Neural progenitor cell (in vitro differentiated cells): ENCODE measurements at regions not wholly inside any gene's neighbourhood (a gene's known extent, or its start where the extent isn't known, plus 50 kb on each side); places are given as distances from the start of the nearest gene placed in this dataset.

ENCODE experiments used
- DNase-seq: peaks from one replicate; pipeline ENCODE4 v3.0.0-alpha.2; 2016; ENCODE audit warnings: low spot score
- H2AFZ ChIP-seq: fragments of 200-600 bp; sonication (generic); replicated peaks from 2 replicates; pipeline ENCODE4 v1.6.1; 2016; ENCODE audit warnings: antibody characterized with exemption
- H3F3A ChIP-seq: fragments of 200-600 bp; sonication (generic); 2 replicates; pipeline ENCODE4 v1.6.1; 2016; ENCODE audit warnings: antibody characterized with exemption, low read depth
- H3K27ac ChIP-seq: fragments of 200-600 bp; sonication (generic); 2 replicates; pipeline ENCODE4 v1.5.1; 2016; ENCODE audit warnings: mild to moderate bottlenecking
- H3K27me3 ChIP-seq: fragments of 200-600 bp; sonication (generic); 2 replicates; pipeline ENCODE4 v1.6.1; 2016; ENCODE audit warnings: mild to moderate bottlenecking, moderate library complexity
- H3K36me3 ChIP-seq: fragments of 200-600 bp; sonication (generic); 2 replicates; pipeline ENCODE4 v1.5.1; 2016
- H3K4me1 ChIP-seq: fragments of 200-600 bp; sonication (generic); 2 replicates; pipeline ENCODE4 v1.6.1; 2016; ENCODE audit warnings: mixed run types
- H3K4me2 ChIP-seq: fragments of 200-600 bp; sonication (generic); 2 replicates; pipeline ENCODE4 v1.6.1; 2016
- H3K4me3 ChIP-seq: fragments of 200-600 bp; sonication (generic); 2 replicates; pipeline ENCODE4 v1.5.1; 2016
- H3K79me2 ChIP-seq: fragments of 200-600 bp; sonication (generic); 2 replicates; pipeline ENCODE4 v1.6.1; 2016; ENCODE audit warnings: low read depth
- H3K9ac ChIP-seq: fragments of 200-600 bp; sonication (generic); 2 replicates; pipeline ENCODE4 v1.6.1; 2016
- H3K9me3 ChIP-seq: fragments of 200-600 bp; sonication (generic); 2 replicates; pipeline ENCODE4 v1.5.1; 2016; ENCODE audit warnings: low read depth
- H4K20me1 ChIP-seq: fragments of 200-600 bp; sonication (generic); 2 replicates; pipeline ENCODE4 v1.6.1; 2016; ENCODE audit warnings: low read depth
- H3K27ac Mint-ChIP-seq: 3 replicates; pipeline ENCODE4 v1.8.0; 2021; ENCODE audit warnings: mixed read lengths
- H3K27me3 Mint-ChIP-seq: 2 replicates; pipeline ENCODE4 v1.8.0; 2022; ENCODE audit warnings: low read depth, mild to moderate bottlenecking, inconsistent platforms, moderate library complexity, mixed read lengths; ENCODE audit not compliant: insufficient read depth
- H3K36me3 Mint-ChIP-seq: 3 replicates; pipeline ENCODE4 v1.8.0; 2021; ENCODE audit warnings: mixed read lengths
- H3K4me1 Mint-ChIP-seq: 3 replicates; pipeline ENCODE4 v1.8.0; 2021; ENCODE audit warnings: mixed read lengths
- H3K4me3 Mint-ChIP-seq: 3 replicates; pipeline ENCODE4 v1.8.0; 2021; ENCODE audit warnings: mild to moderate bottlenecking, moderate library complexity, mixed read lengths
- H3K9me3 Mint-ChIP-seq: 3 replicates; pipeline ENCODE4 v1.8.0; 2020; ENCODE audit warnings: mixed read lengths
- EZH2 ChIP-seq: fragments of 200-600 bp; sonication (generic); IDR thresholded peaks from 2 replicates; pipeline ENCODE4 v1.6.1; 2017; ENCODE audit warnings: antibody characterized with exemption, mild to moderate bottlenecking, moderate library complexity
- EZH2phosphoT487 ChIP-seq: fragments of 200-600 bp; sonication (generic); IDR thresholded peaks from 2 replicates; pipeline ENCODE4 v1.6.1; 2017; ENCODE audit warnings: antibody characterized with exemption
- TF ChIP-seq, protein P1 (sequence below): fragments of 200-600 bp; sonication (generic); IDR thresholded peaks from 2 replicates; pipeline ENCODE4 v1.5.1; 2017; ENCODE audit warnings: antibody characterized with exemption, mild to moderate bottlenecking

DNA sequence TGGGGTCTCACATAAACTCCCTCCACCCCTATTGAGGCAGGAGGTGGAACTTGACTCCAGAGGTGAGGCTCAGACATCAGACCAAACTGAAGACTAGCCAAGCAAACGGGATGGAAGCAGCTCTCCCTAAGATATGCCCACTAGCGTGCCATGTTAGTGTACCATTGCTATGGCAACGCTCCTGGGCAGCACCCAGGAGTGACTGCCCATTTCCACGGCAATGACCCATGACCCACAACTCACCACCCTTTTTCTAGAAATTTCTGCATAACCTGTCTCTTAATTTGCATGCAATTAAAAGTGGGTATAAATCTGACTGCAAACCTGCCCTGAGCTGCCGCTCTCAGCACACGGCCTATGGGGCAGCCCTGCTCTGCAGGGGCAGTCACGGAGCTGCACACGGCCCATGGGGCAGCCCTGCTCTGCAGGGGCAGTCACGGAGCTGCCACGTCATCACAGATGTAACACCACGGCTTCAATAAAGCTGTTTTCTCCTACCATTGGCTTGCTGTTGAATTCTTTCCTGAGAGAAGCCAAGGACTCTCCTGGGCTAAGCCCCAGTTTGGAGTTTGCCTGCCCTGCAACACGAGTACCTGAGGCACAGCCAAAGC lies 164.3 kb downstream of the RBFOX3 start:
- H3K36me3 ChIP-seq: no peaks in the 10 kb centered on the region
- no peak overlapping the region for H3K27ac ChIP-seq
- no peak overlapping the region for H2AFZ ChIP-seq
- peak overlapping the region; percentile 37 for H3K27ac Mint-ChIP-seq
- H3K79me2 ChIP-seq: no peaks in the 10 kb centered on the region
- TF ChIP-seq, protein P1, sequence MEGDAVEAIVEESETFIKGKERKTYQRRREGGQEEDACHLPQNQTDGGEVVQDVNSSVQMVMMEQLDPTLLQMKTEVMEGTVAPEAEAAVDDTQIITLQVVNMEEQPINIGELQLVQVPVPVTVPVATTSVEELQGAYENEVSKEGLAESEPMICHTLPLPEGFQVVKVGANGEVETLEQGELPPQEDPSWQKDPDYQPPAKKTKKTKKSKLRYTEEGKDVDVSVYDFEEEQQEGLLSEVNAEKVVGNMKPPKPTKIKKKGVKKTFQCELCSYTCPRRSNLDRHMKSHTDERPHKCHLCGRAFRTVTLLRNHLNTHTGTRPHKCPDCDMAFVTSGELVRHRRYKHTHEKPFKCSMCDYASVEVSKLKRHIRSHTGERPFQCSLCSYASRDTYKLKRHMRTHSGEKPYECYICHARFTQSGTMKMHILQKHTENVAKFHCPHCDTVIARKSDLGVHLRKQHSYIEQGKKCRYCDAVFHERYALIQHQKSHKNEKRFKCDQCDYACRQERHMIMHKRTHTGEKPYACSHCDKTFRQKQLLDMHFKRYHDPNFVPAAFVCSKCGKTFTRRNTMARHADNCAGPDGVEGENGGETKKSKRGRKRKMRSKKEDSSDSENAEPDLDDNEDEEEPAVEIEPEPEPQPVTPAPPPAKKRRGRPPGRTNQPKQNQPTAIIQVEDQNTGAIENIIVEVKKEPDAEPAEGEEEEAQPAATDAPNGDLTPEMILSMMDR: no peak
- TF ChIP-seq EZH2 (no peak), EZH2phosphoT487 (no peak)
- no peaks in the 10 kb centered on the region for H3K9me3 ChIP-seq
- H3K4me1 ChIP-seq: no peaks in the 10 kb centered on the region
- no peaks in the 10 kb centered on the region for H3F3A ChIP-seq
- H3K4me3 Mint-ChIP-seq: no peak overlapping the region
- H3K4me2 ChIP-seq: no peak overlapping the region
- no peaks in the 10 kb centered on the region for H3K36me3 Mint-ChIP-seq
- no peaks in the 10 kb centered on the region for H4K20me1 ChIP-seq
- peaks cover 6% of the 10 kb centered on the region for H3K27me3 Mint-ChIP-seq
- H3K4me1 Mint-ChIP-seq: peaks cover 8% of the 10 kb centered on the region
- H3K27me3 ChIP-seq: no peaks in the 10 kb centered on the region
- no peak overlapping the region for H3K4me3 ChIP-seq
- DNase-seq: no peak
- peaks cover 2% of the 10 kb centered on the region for H3K9me3 Mint-ChIP-seq
- H3K9ac ChIP-seq: no peak overlapping the region

DNA sequence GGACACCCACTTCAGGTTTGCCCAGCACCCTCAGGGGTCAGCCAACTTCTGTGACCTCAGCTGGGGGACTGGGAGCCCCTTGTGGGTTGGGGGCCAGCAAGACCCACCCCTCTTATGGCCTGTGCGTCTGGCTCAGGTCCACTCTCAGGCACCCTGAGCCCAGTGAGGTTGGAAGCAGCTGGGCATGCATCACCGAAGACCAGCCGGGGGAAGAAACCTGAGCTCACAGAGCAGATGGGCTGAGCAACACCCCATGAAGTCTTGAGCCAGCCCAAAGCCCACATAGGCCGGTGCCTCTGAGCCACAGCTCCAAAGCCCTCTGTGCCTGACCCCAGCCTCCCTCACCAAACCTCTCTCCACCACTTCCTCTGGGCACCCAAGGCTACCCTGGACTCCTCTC lies 166.7 kb downstream of the RBFOX3 start:
- Histone ChIP-seq H3K36me3 (no peaks in the 10 kb centered on the region), H3K9me3 (no peaks in the 10 kb centered on the region), H3K4me1 (no peaks in the 10 kb centered on the region), H3K27ac (no peak overlapping the region), H2AFZ (no peak overlapping the region), H4K20me1 (no peaks in the 10 kb centered on the region), H3K4me2 (no peak overlapping the region), H3K27me3 (no peaks in the 10 kb centered on the region), H3F3A (no peaks in the 10 kb centered on the region), H3K79me2 (no peaks in the 10 kb centered on the region), H3K9ac (no peak overlapping the region), H3K4me3 (no peak overlapping the region)
- Mint-ChIP-seq H3K4me3 (no peak overlapping the region), H3K4me1 (peaks cover 11% of the 10 kb centered on the region), H3K36me3 (no peaks in the 10 kb centered on the region), H3K9me3 (peaks cover 2% of the 10 kb centered on the region), H3K27ac (peak overlapping the region; percentile 69), H3K27me3 (peaks cover 9% of the 10 kb centered on the region)
- no peak for DNase-seq
- TF ChIP-seq, protein P1: no peak
- TF ChIP-seq EZH2: no peak
- no peak for TF ChIP-seq EZH2phosphoT487

DNA sequence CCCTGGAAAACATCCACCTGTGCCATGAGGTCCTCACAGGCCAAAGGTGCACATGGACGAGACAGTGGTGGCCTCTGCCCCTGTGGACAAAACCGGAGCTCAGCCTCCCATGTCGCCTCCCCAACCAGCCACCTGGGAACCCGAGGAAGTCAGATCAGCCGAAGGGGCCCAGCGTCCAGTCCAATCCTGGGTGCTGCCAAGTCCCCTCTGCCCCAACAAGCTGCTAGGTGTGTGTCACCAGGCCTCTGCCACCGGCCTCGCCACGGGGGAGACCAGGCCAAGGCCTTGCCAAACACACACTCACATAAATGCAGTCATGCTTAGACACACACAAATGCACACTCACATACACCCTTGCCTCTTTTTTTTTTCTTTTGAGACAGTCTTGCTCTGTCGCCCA lies 167.8 kb downstream of the RBFOX3 start:
- H3K36me3 ChIP-seq: no peaks in the 10 kb centered on the region
- Mint-ChIP-seq H3K27ac (no peak overlapping the region), H3K4me3 (no peak overlapping the region)

More for the DNA sequence above, 167.8 kb downstream of the RBFOX3 start:
- H2AFZ ChIP-seq: no peak overlapping the region
- no peak for TF ChIP-seq EZH2phosphoT487
- TF ChIP-seq EZH2: no peak
- TF ChIP-seq, protein P1: no peak
- H3K27me3 ChIP-seq: no peaks in the 10 kb centered on the region
- H3K4me1 ChIP-seq: no peaks in the 10 kb centered on the region
- H3F3A ChIP-seq: no peaks in the 10 kb centered on the region
- Mint-ChIP-seq H3K9me3 (peaks cover 2% of the 10 kb centered on the region), H3K4me1 (peaks cover 11% of the 10 kb centered on the region), H3K36me3 (no peaks in the 10 kb centered on the region), H3K27me3 (peaks cover 9% of the 10 kb centered on the region)
- no peak overlapping the region for H3K4me2 ChIP-seq
- H3K4me3 ChIP-seq: no peak overlapping the region
- DNase-seq: no peak
- H3K9me3 ChIP-seq: no peaks in the 10 kb centered on the region
- no peak overlapping the region for H3K27ac ChIP-seq
- H3K79me2 ChIP-seq: no peaks in the 10 kb centered on the region
- no peaks in the 10 kb centered on the region for H4K20me1 ChIP-seq
- no peak overlapping the region for H3K9ac ChIP-seq
